K562 (cell line): ENCODE measurements at regions not wholly inside any gene's neighbourhood (a gene's known extent, or its start where the extent isn't known, plus 50 kb on each side); places are given as distances from the start of the nearest gene placed in this dataset.

Experiments
- ATAC-seq: fragments of 200-7000 bp; cut with Tn5 transposase; 3 replicates; pipeline ENCODE4 v1.9.1; 2020; ENCODE audit warnings: moderate library complexity
- BruUV-seq: library from RNA; stranded (reverse); fragments of 400-500 nt; replicated peaks from 2 replicates; lab custom pipeline; 2021; lab: Mats Ljungman, UMichigan
- CTCF ChIA-PET: fragments of 300-600 bp; formaldehyde crosslinking; extraction: SDS; loops from one replicate; lab custom pipeline; 2021; ENCODE audit warnings: low intra/inter-chr PET ratio; lab: Yijun Ruan, JAX
- POLR2A ChIA-PET: fragments of 300-600, 350-650 bp; sonication (Branson Sonifier 250); formaldehyde crosslinking; extraction: SDS; loops from one replicate; lab custom pipeline; 2021; ENCODE audit warnings: antibody characterized with exemption, inconsistent platforms; lab: Yijun Ruan, JAX
- DNase-seq, 4 experiments: peaks; one replicate each; pipeline versions ENCODE4 v3.0.0 to v3.0.0-alpha.2; 2011 to 2018; ENCODE audit warnings: low spot score in 3 of 4, mixed read lengths in 3 of 4; ENCODE audit errors: extremely low read depth in 1 of 4
- FAIRE-seq: peaks from 2 replicates; lab custom pipeline; 2011; peaks lifted over from hg19 to GRCh38; lab: Jason Lieb, UNC
- H2AFZ ChIP-seq: 2 replicates; pipeline ENCODE4 v1.6.0; 2011; ENCODE audit warnings: low read depth, low read length, control low read depth, inconsistent platforms
- H3K27ac ChIP-seq: fragments of 200-600 bp; 3 replicates; pipeline ENCODE4 v1.8.0; 2011; ENCODE audit warnings: low read depth, mild to moderate bottlenecking, control low read depth, inconsistent platforms, low read length, moderate library complexity, mixed read lengths; ENCODE audit errors: extremely low read depth
- H3K27me3 ChIP-seq, 2 experiments: fragments of 300-600 bp in 1 of 2; 2 replicates in 1 of 2; 3 replicates in 1 of 2; pipeline versions ENCODE4 v1.6.0 to v1.8.0; 2011; ENCODE audit warnings: inconsistent platforms in 2 of 2, low read length in 2 of 2, mild to moderate bottlenecking in 1 of 2, mixed read lengths in 1 of 2, moderate library complexity in 1 of 2; ENCODE audit not compliant: control insufficient read depth in 2 of 2, insufficient read depth in 2 of 2
- H3K36me3 ChIP-seq: fragments of 300-600 bp; 3 replicates; pipeline ENCODE4 v1.8.0; 2011; ENCODE audit warnings: mild to moderate bottlenecking, low read length, inconsistent platforms; ENCODE audit not compliant: control insufficient read depth, insufficient read depth
- H3K4me1 ChIP-seq, 2 experiments: fragments of 200-600 bp in 1 of 2; replicated peaks in 1 of 2; 2 replicates in 1 of 2; 3 replicates in 1 of 2; pipeline versions ENCODE4 v1.5.1 to v1.8.0; 2011; ENCODE audit warnings: inconsistent platforms in 2 of 2, low read length in 2 of 2, mild to moderate bottlenecking in 1 of 2, mixed read lengths in 1 of 2, moderate library complexity in 1 of 2; ENCODE audit not compliant: control insufficient read depth in 2 of 2, insufficient read depth in 2 of 2
- H3K4me2 ChIP-seq: 2 replicates; pipeline ENCODE4 v1.6.1; 2011; ENCODE audit warnings: low read length, control low read depth, inconsistent platforms, mixed read lengths; ENCODE audit not compliant: insufficient read depth
- H3K4me3 ChIP-seq: fragments of 200-600 bp; sonication (generic), shearing (Covaris generic); 2 replicates; pipeline ENCODE4 v1.5.1; 2016; ENCODE audit warnings: control low read depth, inconsistent platforms
- H3K79me2 ChIP-seq: fragments of 200-600 bp; 3 replicates; pipeline ENCODE4 v1.8.0; 2011; ENCODE audit warnings: low read length, inconsistent platforms; ENCODE audit not compliant: control insufficient read depth, insufficient read depth
- H3K9ac ChIP-seq, 2 experiments: 2 replicates each; pipeline versions ENCODE4 v1.6.0 to v1.6.1; 2011; ENCODE audit warnings: low read depth in 2 of 2, low read length in 2 of 2, control low read depth in 1 of 2, inconsistent platforms in 1 of 2, mild to moderate bottlenecking in 1 of 2, mixed read lengths in 1 of 2; ENCODE audit not compliant: insufficient read depth in 1 of 2
- H3K9me1 ChIP-seq: one replicate; pipeline ENCODE4 v1.6.0; 2011; ENCODE audit warnings: inconsistent platforms, mild to moderate bottlenecking, low read length, moderate library complexity; ENCODE audit not compliant: control insufficient read depth, insufficient read depth
- H3K9me3 ChIP-seq: replicated peaks from 2 replicates; pipeline ENCODE4 v1.5.1; 2011; ENCODE audit warnings: low read depth, low read length, inconsistent platforms; ENCODE audit not compliant: control insufficient read depth, insufficient read depth
- H4K20me1 ChIP-seq: replicated peaks from 2 replicates; pipeline ENCODE4 v1.6.1; 2011; ENCODE audit warnings: low read length, inconsistent platforms, mixed read lengths; ENCODE audit not compliant: control insufficient read depth, insufficient read depth
- DDX20 ChIP-seq: fragments of 450-650 bp; IDR thresholded peaks from 2 replicates; pipeline ENCODE4 v1.6.1; 2016; ENCODE audit warnings: missing genetic modification characterization, low read depth, mild to moderate bottlenecking, missing compliant biosample characterization, moderate library complexity
- EHMT2 ChIP-seq: fragments of 450-650 bp; IDR thresholded peaks from 2 replicates; pipeline ENCODE4 v1.6.1; 2018; ENCODE audit warnings: antibody characterized with exemption
- ERF ChIP-seq: fragments of 450-650 bp; formaldehyde crosslinking; IDR thresholded peaks from 2 replicates; pipeline ENCODE4 v1.4.0; 2020; ENCODE audit warnings: mild to moderate bottlenecking, mixed read lengths
- FOXP1 ChIP-seq: sonication (generic); formaldehyde crosslinking; IDR thresholded peaks from 2 replicates; pipeline ENCODE4 v1.8.0; 2022; ENCODE audit warnings: mild to moderate bottlenecking, missing genetic modification reagents
- GABPA ChIP-seq: fragments of 200-800 bp; sonication (Bioruptor generic); conservative IDR thresholded peaks from 2 replicates; pipeline ENCODE4 v1.6.1; 2016; ENCODE audit warnings: low read depth, missing genetic modification characterization, missing compliant biosample characterization
- GATAD2A ChIP-seq: fragments of 450-650 bp; IDR thresholded peaks from 2 replicates; pipeline ENCODE4 v1.6.1; 2017
- HDGF ChIP-seq: fragments of 450-650 bp; IDR thresholded peaks from 2 replicates; pipeline ENCODE4 v1.6.1; 2016
- HOXB6 ChIP-seq: fragments of 250-450 bp; sonication (Bioruptor Pico); IDR thresholded peaks from 2 replicates; pipeline ENCODE4 v1.5.1; 2022; ENCODE audit warnings: mild to moderate bottlenecking, borderline replicate concordance
- JUND ChIP-seq, 2 experiments: IDR thresholded peaks; 2 replicates in 1 of 2; 3 replicates in 1 of 2; pipeline ENCODE4 v1.6.1; 2011; ENCODE audit warnings: borderline replicate concordance in 2 of 2, low read depth in 2 of 2, low read length in 2 of 2, improper control_type of control experiment in 1 of 2, missing biosample characterization in 1 of 2, missing genetic modification characterization in 1 of 2, missing genetic modification reagents in 1 of 2
- PHB ChIP-seq: fragments of 250-450 bp; sonication (Bioruptor Pico); IDR thresholded peaks from 2 replicates; pipeline ENCODE4 v1.5.0; 2021
- POU5F1 ChIP-seq: fragments of 150-350 bp; IDR thresholded peaks from 2 replicates; pipeline ENCODE4 v1.6.1; 2014; ENCODE audit warnings: borderline replicate concordance, low read length, low read depth, mild to moderate bottlenecking; ENCODE audit not compliant: partially characterized antibody
- PRDM10 ChIP-seq: fragments of 450-650 bp; IDR thresholded peaks from 2 replicates; pipeline ENCODE4 v1.6.1; 2018; ENCODE audit not compliant: partially characterized antibody
- TAF1 ChIP-seq: IDR thresholded peaks from 2 replicates; pipeline ENCODE4 v1.6.1; 2011; ENCODE audit warnings: mild to moderate bottlenecking, low read length, moderate library complexity; ENCODE audit not compliant: insufficient read depth, control insufficient read depth, severe bottlenecking; ENCODE audit errors: extremely low read depth
- TFE3 ChIP-seq: fragments of 450-650 bp; formaldehyde crosslinking; IDR thresholded peaks from 2 replicates; pipeline ENCODE4 v1.4.0; 2020; ENCODE audit warnings: mild to moderate bottlenecking, mixed read lengths
- ZNF23 ChIP-seq: fragments of 250-450 bp; sonication (Bioruptor Pico); IDR thresholded peaks from 2 replicates; pipeline ENCODE4 v1.4.0; 2020; ENCODE audit warnings: mild to moderate bottlenecking
- WGBS: fragments of 100-300 bp; shearing (Covaris generic); methylation state at CpG from one replicate; pipeline ENCODE4 v1.1.6; 2016; ENCODE audit warnings: low coverage, mixed read lengths; ENCODE audit not compliant: insufficient coverage; ENCODE audit errors: missing lambda C conversion rate; 5-methylcytosine and 5-hydroxymethylcytosine counted together
- in situ Hi-C: fragments of 300-500 bp; cut with MboI; formaldehyde crosslinking; loops from 4 replicates; pipeline ENCODE4 v1.15.0; 2018; ENCODE audit warnings: inconsistent platforms, mixed read lengths
- intact Hi-C: fragments of 100-400 bp; cut with micrococcal nuclease; formaldehyde crosslinking; loops from 2 replicates; pipeline ENCODE4 v1.14.2; 2022

- BruUV-seq: no TSS peak
- Histone ChIP-seq H3K9me3 (no peaks in the 10 kb centered on the region), H3K9me1 (no peaks in the 10 kb centered on the region), H2AFZ (no peak overlapping the region), H3K79me2 (no peaks in the 10 kb centered on the region), H3K4me1 (no peaks in the 10 kb centered on the region), H3K4me3 (no peak overlapping the region), H3K27ac (no peak overlapping the region), H4K20me1 (no peaks in the 10 kb centered on the region), H3K9ac (no peak overlapping the region), H3K27me3 (no peaks in the 10 kb centered on the region), H3K4me2 (no peak overlapping the region), H3K36me3 (no peaks in the 10 kb centered on the region)
- intact Hi-C loops: no loop called here
- DNase-seq: no peak
- FAIRE-seq: no peak
- ChIA-PET CTCF (no interaction called here), POLR2A (no interaction called here)
- ATAC-seq: no peak
- WGBS: 0% methylated on average over 2 of the region's 2 CpGs
- TF ChIP-seq PHB (CRISPR knock-in tag) (no peak), TFE3 (CRISPR knock-in tag) (no peak), ERF (CRISPR knock-in tag) (no peak), TAF1 (no peak), HDGF (no peak), GABPA (no peak), FOXP1 (CRISPR knock-in tag) (no peak), PRDM10 (no peak), HOXB6 (CRISPR knock-in tag) (no peak), EHMT2 (no peak), DDX20 (no peak), JUND (IDR thresholded peaks at IDR 0.05; ENCODE audit: borderline replicate concordance, low read depth, low read length) (no peak), JUND (tag; IDR thresholded peaks at IDR 0.05; ENCODE audit: borderline replicate concordance, low read depth, low read length) (no peak), GATAD2A (no peak), ZNF23 (CRISPR knock-in tag) (no peak), POU5F1 (no peak)
- in situ Hi-C loops: no loop called here
These were observed 153.8 kb upstream of the CYLC2 start for GRCh38 chr9:102841376-102841775.
